ENCODE measurements at regions not wholly inside any gene's neighbourhood (a gene's known extent, or its start where the extent isn't known, plus 50 kb on each side); places are given as distances from the start of the nearest gene placed in this dataset.

DNA sequence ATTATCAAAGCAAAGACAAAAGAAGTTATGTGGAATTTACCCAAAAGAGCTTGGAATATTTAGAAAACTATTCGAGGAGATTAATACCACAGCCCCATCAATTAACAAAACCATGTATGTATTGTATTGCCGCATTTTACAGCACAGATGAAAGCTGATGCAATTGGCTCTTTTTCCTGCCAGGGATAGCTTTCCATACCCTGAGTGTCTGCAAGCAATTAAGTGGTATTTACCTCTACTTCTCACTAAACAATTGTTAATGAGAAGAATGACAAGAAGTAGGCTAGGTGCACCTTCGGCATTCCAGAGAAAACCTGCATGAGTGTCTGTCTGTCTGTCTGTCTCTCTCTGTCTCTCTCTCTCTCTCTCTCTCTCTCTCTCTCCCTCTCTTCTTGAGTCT, 219.5 kb downstream of the PAPSS1 start:
- TF ChIP-seq, protein P1, sequence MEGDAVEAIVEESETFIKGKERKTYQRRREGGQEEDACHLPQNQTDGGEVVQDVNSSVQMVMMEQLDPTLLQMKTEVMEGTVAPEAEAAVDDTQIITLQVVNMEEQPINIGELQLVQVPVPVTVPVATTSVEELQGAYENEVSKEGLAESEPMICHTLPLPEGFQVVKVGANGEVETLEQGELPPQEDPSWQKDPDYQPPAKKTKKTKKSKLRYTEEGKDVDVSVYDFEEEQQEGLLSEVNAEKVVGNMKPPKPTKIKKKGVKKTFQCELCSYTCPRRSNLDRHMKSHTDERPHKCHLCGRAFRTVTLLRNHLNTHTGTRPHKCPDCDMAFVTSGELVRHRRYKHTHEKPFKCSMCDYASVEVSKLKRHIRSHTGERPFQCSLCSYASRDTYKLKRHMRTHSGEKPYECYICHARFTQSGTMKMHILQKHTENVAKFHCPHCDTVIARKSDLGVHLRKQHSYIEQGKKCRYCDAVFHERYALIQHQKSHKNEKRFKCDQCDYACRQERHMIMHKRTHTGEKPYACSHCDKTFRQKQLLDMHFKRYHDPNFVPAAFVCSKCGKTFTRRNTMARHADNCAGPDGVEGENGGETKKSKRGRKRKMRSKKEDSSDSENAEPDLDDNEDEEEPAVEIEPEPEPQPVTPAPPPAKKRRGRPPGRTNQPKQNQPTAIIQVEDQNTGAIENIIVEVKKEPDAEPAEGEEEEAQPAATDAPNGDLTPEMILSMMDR (IDR thresholded peaks at IDR 0.05; ENCODE audit: borderline replicate concordance, extremely low read depth, low read length, poor library complexity, severe bottlenecking): no peak
- TF ChIP-seq EZH2 (IDR thresholded peaks at IDR 0.05; ENCODE audit: borderline replicate concordance, low read depth, low read length, severe bottlenecking): no peak
